ENCODE measurements at regions not wholly inside any gene's neighbourhood (a gene's known extent, or its start where the extent isn't known, plus 50 kb on each side); places are given as distances from the start of the nearest gene placed in this dataset.

- no peak for DNase-seq (ENCODE audit: low read depth)
Measured at GRCh38 chr17:17417718-17418181, 59.0 kb upstream of the MED9 start.

GRCh38 chr17:17419166-17419565 lies 57.6 kb upstream of the MED9 start:
- DNase-seq (ENCODE audit: low read depth): no peak

- DNase-seq (ENCODE audit: low read depth): no peak
Measured at GRCh38 chr17:17419631-17420030, 57.2 kb upstream of the MED9 start.

- DNase-seq (ENCODE audit: low read depth): no peak
Measured at GRCh38 chr17:17420082-17420481, 56.7 kb upstream of the MED9 start.

GRCh38 chr17:17420561-17421269 lies 56.1 kb upstream of the MED9 start:
- DNase-seq (ENCODE audit: low read depth): no peak

GRCh38 chr17:17421346-17422216 lies 55.2 kb upstream of the MED9 start:
- DNase-seq (ENCODE audit: low read depth): no peak

- no peak for DNase-seq (ENCODE audit: low read depth)
Measured at GRCh38 chr17:17422217-17422610, 54.6 kb upstream of the MED9 start.

- DNase-seq (ENCODE audit: low read depth): no peak
Measured at GRCh38 chr17:17422641-17423040, 54.2 kb upstream of the MED9 start.

- DNase-seq (ENCODE audit: low read depth): no peak
Measured at GRCh38 chr17:17423656-17424055, 53.1 kb upstream of the MED9 start.

GRCh38 chr17:17424552-17424951 lies 52.2 kb upstream of the MED9 start:
- DNase-seq (ENCODE audit: low read depth): no peak

GRCh38 chr17:17425005-17425404 lies 51.8 kb upstream of the MED9 start:
- DNase-seq (ENCODE audit: low read depth): no peak

- DNase-seq (ENCODE audit: low read depth): no peak
Measured at GRCh38 chr17:17425591-17425990, 51.2 kb upstream of the MED9 start.

GRCh38 chr17:17426184-17426583 lies 50.6 kb upstream of the MED9 start:
- DNase-seq (ENCODE audit: low read depth): no peak

All from stimulated activated CD8-positive, alpha-beta memory T cell treated with anti-CD3 and anti-CD28 coated beads, Interleukin-15, amount 100 ng/mL, for 1 hour (primary cell).